NT2/D1 (cell line): ENCODE measurements at regions not wholly inside any gene's neighbourhood (a gene's known extent, or its start where the extent isn't known, plus 50 kb on each side); places are given as distances from the start of the nearest gene placed in this dataset.

ENCODE experiments used
- SUZ12 ChIP-seq: IDR thresholded peaks from 2 replicates; pipeline ENCODE4 v1.6.1; 2011; ENCODE audit not compliant: insufficient read length, insufficient read depth; ENCODE audit errors: extremely low read depth
- YY1 ChIP-seq: IDR thresholded peaks from 2 replicates; pipeline ENCODE4 v1.6.1; 2011; ENCODE audit not compliant: insufficient read length, insufficient read depth

DNA sequence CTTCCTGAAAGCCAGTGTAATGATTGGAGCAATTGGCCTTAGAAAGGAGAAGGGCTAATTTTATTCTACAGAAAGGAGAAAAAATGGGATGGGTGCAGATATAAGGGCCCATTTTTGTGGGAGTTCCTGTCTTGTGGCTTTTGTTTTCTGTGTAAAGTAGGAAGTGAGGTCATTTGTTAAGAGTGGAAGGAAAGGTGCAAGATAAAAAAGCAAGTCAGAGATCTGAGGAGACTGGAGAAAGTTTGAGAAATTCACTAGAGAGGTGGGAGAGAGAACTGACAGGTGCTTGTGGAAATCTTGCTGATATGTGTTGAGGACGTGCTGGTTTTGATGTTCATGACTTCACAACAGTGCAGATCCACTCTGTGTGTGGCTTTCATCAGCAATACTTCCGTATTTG, 349.4 kb downstream of the DLEU7 start:
- TF ChIP-seq SUZ12 = no peak
- no peak for TF ChIP-seq YY1
